ENCODE measurements at regions not wholly inside any gene's neighbourhood (a gene's known extent, or its start where the extent isn't known, plus 50 kb on each side); places are given as distances from the start of the nearest gene placed in this dataset.

GRCh38 chr14:101229666-101230065 lies 326.1 kb upstream of the RTL1 start:
- Histone ChIP-seq H3K9ac (replicated peaks; ENCODE audit: extremely low read depth, insufficient read depth, low read length) (no peak overlapping the region), H4K20me1 (replicated peaks; ENCODE audit: control insufficient read depth, extremely low read depth, insufficient read depth, low read length) (no peaks in the 10 kb centered on the region), H3K79me2 (ENCODE audit: control insufficient read depth, insufficient read depth, low read length) (no peaks in the 10 kb centered on the region), H3K9me3 (replicated peaks; ENCODE audit: control insufficient read depth, insufficient read depth, low read length) (no peaks in the 10 kb centered on the region), H3K27ac (ENCODE audit: insufficient read depth, low read depth, low read length) (no peak overlapping the region), H3K9me1 (replicated peaks; ENCODE audit: control insufficient read depth, extremely low read depth, insufficient read depth, low read length) (no peaks in the 10 kb centered on the region), H3K27me3 (ENCODE audit: control insufficient read depth in 2 of 2, insufficient read depth in 2 of 2, low read length in 2 of 2) (no peaks in the 10 kb centered on the region), H3K4me2 (ENCODE audit: insufficient read depth, low read length) (no peak overlapping the region), H3K4me1 (ENCODE audit: control insufficient read depth, extremely low read depth, insufficient read depth, low read length) (no peaks in the 10 kb centered on the region), H3K4me3 (replicated peaks in 1 of 3; ENCODE audit: insufficient read depth in 1 of 3, low read depth in 1 of 3, low read length in 3 of 3) (no peak overlapping the region), H3K36me3 (ENCODE audit: control insufficient read depth in 2 of 2, extremely low read depth in 1 of 2, insufficient read depth in 2 of 2, low read length in 2 of 2) (no peaks in the 10 kb centered on the region), H2AFZ (ENCODE audit: low read depth, low read length) (no peak overlapping the region)
- no TSS peak for BruUV-seq (replicated peaks)
- ChIA-PET POLR2A (no interaction called here), CTCF (interaction anchor here (0.8 kb wide), 1 partner anchor 566 kb away, joined by 3 read pairs; no protein-coding TSS in a partner anchor)
- no peak for TF ChIP-seq FOS (IDR thresholded peaks at IDR 0.05; ENCODE audit: borderline replicate concordance, insufficient read depth, low read length)
- TF ChIP-seq CTCF (IDR thresholded peaks at IDR 0.05; ENCODE audit: extremely low read depth in 1 of 2, insufficient read depth in 1 of 2, low read depth in 1 of 2, low read length in 2 of 2), result no peak
- TF ChIP-seq POLR2AphosphoS5 (IDR thresholded peaks at IDR 0.05; ENCODE audit: insufficient read depth, low read depth, low read length), result no peak
- no peak for TF ChIP-seq EZH2 (IDR thresholded peaks at IDR 0.05; ENCODE audit: borderline replicate concordance, low read depth, low read length, severe bottlenecking)
- TF ChIP-seq GATA2 (IDR thresholded peaks at IDR 0.05; ENCODE audit: insufficient read depth, insufficient read length, low read depth, low read length), result no peak
- TF ChIP-seq MAX (IDR thresholded peaks at IDR 0.05; ENCODE audit: insufficient read depth, insufficient read length), result no peak
- TF ChIP-seq POLR2A (IDR thresholded peaks at IDR 0.05; ENCODE audit: low read depth, low read length), result no peak
- TF ChIP-seq JUN (IDR thresholded peaks at IDR 0.05; ENCODE audit: borderline replicate concordance, insufficient read depth, insufficient read length, low read depth), result no peak
- no peak for TF ChIP-seq MYC (IDR thresholded peaks at IDR 0.05; ENCODE audit: low read depth, low read length)
- dilution Hi-C loops (cut with MboI; ENCODE audit: extremely low pct_ligation_motif_present, low sequenced_read_pairs) (no loop called here), intact Hi-C loops (cut with micrococcal nuclease) (no loop called here)
- DNase-seq (ENCODE audit: low read depth, low spot score), result no peak
- no peak for FAIRE-seq

Measured in endothelial cell of umbilical vein (primary cell).